K562 (cell line): ENCODE measurements at regions not wholly inside any gene's neighbourhood (a gene's known extent, or its start where the extent isn't known, plus 50 kb on each side); places are given as distances from the start of the nearest gene placed in this dataset.

Source experiments
- ATAC-seq: fragments of 200-7000 bp; cut with Tn5 transposase; 3 replicates; pipeline ENCODE4 v1.9.1; 2020; ENCODE audit warnings: moderate library complexity
- BruUV-seq: library from RNA; stranded (reverse); fragments of 400-500 nt; replicated peaks from 2 replicates; lab custom pipeline; 2021; lab: Mats Ljungman, UMichigan
- CTCF ChIA-PET: fragments of 300-600 bp; formaldehyde crosslinking; extraction: SDS; loops from one replicate; lab custom pipeline; 2021; ENCODE audit warnings: low intra/inter-chr PET ratio; lab: Yijun Ruan, JAX
- POLR2A ChIA-PET: fragments of 300-600, 350-650 bp; sonication (Branson Sonifier 250); formaldehyde crosslinking; extraction: SDS; loops from one replicate; lab custom pipeline; 2021; ENCODE audit warnings: antibody characterized with exemption, inconsistent platforms; lab: Yijun Ruan, JAX
- DNase-seq, 4 experiments: peaks; one replicate each; pipeline versions ENCODE4 v3.0.0 to v3.0.0-alpha.2; 2011 to 2018; ENCODE audit warnings: low spot score in 3 of 4, mixed read lengths in 3 of 4; ENCODE audit errors: extremely low read depth in 1 of 4
- FAIRE-seq: peaks from 2 replicates; lab custom pipeline; 2011; peaks lifted over from hg19 to GRCh38; lab: Jason Lieb, UNC
- H2AFZ ChIP-seq: 2 replicates; pipeline ENCODE4 v1.6.0; 2011; ENCODE audit warnings: low read depth, low read length, control low read depth, inconsistent platforms
- H3K27ac ChIP-seq: fragments of 200-600 bp; 3 replicates; pipeline ENCODE4 v1.8.0; 2011; ENCODE audit warnings: low read depth, mild to moderate bottlenecking, control low read depth, inconsistent platforms, low read length, moderate library complexity, mixed read lengths; ENCODE audit errors: extremely low read depth
- H3K27me3 ChIP-seq, 2 experiments: fragments of 300-600 bp in 1 of 2; 2 replicates in 1 of 2; 3 replicates in 1 of 2; pipeline versions ENCODE4 v1.6.0 to v1.8.0; 2011; ENCODE audit warnings: inconsistent platforms in 2 of 2, low read length in 2 of 2, mild to moderate bottlenecking in 1 of 2, mixed read lengths in 1 of 2, moderate library complexity in 1 of 2; ENCODE audit not compliant: control insufficient read depth in 2 of 2, insufficient read depth in 2 of 2
- H3K36me3 ChIP-seq: fragments of 300-600 bp; 3 replicates; pipeline ENCODE4 v1.8.0; 2011; ENCODE audit warnings: mild to moderate bottlenecking, low read length, inconsistent platforms; ENCODE audit not compliant: control insufficient read depth, insufficient read depth
- H3K4me1 ChIP-seq, 2 experiments: fragments of 200-600 bp in 1 of 2; replicated peaks in 1 of 2; 2 replicates in 1 of 2; 3 replicates in 1 of 2; pipeline versions ENCODE4 v1.5.1 to v1.8.0; 2011; ENCODE audit warnings: inconsistent platforms in 2 of 2, low read length in 2 of 2, mild to moderate bottlenecking in 1 of 2, mixed read lengths in 1 of 2, moderate library complexity in 1 of 2; ENCODE audit not compliant: control insufficient read depth in 2 of 2, insufficient read depth in 2 of 2
- H3K4me2 ChIP-seq: 2 replicates; pipeline ENCODE4 v1.6.1; 2011; ENCODE audit warnings: low read length, control low read depth, inconsistent platforms, mixed read lengths; ENCODE audit not compliant: insufficient read depth
- H3K4me3 ChIP-seq: fragments of 200-600 bp; sonication (generic), shearing (Covaris generic); 2 replicates; pipeline ENCODE4 v1.5.1; 2016; ENCODE audit warnings: control low read depth, inconsistent platforms
- H3K79me2 ChIP-seq: fragments of 200-600 bp; 3 replicates; pipeline ENCODE4 v1.8.0; 2011; ENCODE audit warnings: low read length, inconsistent platforms; ENCODE audit not compliant: control insufficient read depth, insufficient read depth
- H3K9ac ChIP-seq, 2 experiments: 2 replicates each; pipeline versions ENCODE4 v1.6.0 to v1.6.1; 2011; ENCODE audit warnings: low read depth in 2 of 2, low read length in 2 of 2, control low read depth in 1 of 2, inconsistent platforms in 1 of 2, mild to moderate bottlenecking in 1 of 2, mixed read lengths in 1 of 2; ENCODE audit not compliant: insufficient read depth in 1 of 2
- H3K9me1 ChIP-seq: one replicate; pipeline ENCODE4 v1.6.0; 2011; ENCODE audit warnings: inconsistent platforms, mild to moderate bottlenecking, low read length, moderate library complexity; ENCODE audit not compliant: control insufficient read depth, insufficient read depth
- H3K9me3 ChIP-seq: replicated peaks from 2 replicates; pipeline ENCODE4 v1.5.1; 2011; ENCODE audit warnings: low read depth, low read length, inconsistent platforms; ENCODE audit not compliant: control insufficient read depth, insufficient read depth
- H4K20me1 ChIP-seq: replicated peaks from 2 replicates; pipeline ENCODE4 v1.6.1; 2011; ENCODE audit warnings: low read length, inconsistent platforms, mixed read lengths; ENCODE audit not compliant: control insufficient read depth, insufficient read depth
- E2F4 ChIP-seq: sonication (generic); formaldehyde crosslinking; IDR thresholded peaks from 2 replicates; pipeline ENCODE4 v1.8.0; 2022; ENCODE audit warnings: mild to moderate bottlenecking, low read depth, missing genetic modification reagents
- FOSL1 ChIP-seq: fragments of 200-800 bp; sonication (Bioruptor generic); conservative IDR thresholded peaks from 2 replicates; pipeline ENCODE4 v1.6.1; 2016; ENCODE audit warnings: missing genetic modification characterization, missing compliant biosample characterization
- FOXK1 ChIP-seq: sonication (generic); formaldehyde crosslinking; IDR thresholded peaks from 2 replicates; pipeline ENCODE4 v1.8.0; 2022; ENCODE audit warnings: missing genetic modification reagents, mild to moderate bottlenecking, borderline replicate concordance
- NUFIP1 ChIP-seq: fragments of 450-650 bp; IDR thresholded peaks from 2 replicates; pipeline ENCODE4 v1.6.1; 2018; ENCODE audit not compliant: partially characterized antibody
- RBM39 ChIP-seq: fragments of 200-400 bp; formaldehyde crosslinking; optimal IDR thresholded peaks from 2 replicates; pipeline ENCODE3; 2018; ENCODE audit warnings: low read depth, low read length
- SNIP1 ChIP-seq: fragments of 450-650 bp; IDR thresholded peaks from 2 replicates; pipeline ENCODE4 v1.7.1; 2017; ENCODE audit warnings: low read depth, mild to moderate bottlenecking
- SRSF3 ChIP-seq: fragments of 200-400 bp; formaldehyde crosslinking; IDR thresholded peaks from 2 replicates; pipeline ENCODE4 v1.6.1; 2016; ENCODE audit warnings: mild to moderate bottlenecking, low read length, moderate library complexity; ENCODE audit not compliant: insufficient read depth
- TAL1 ChIP-seq: fragments of 450-650 bp; IDR thresholded peaks from 2 replicates; pipeline ENCODE4 v1.6.1; 2016; ENCODE audit warnings: mild to moderate bottlenecking
- TCF15 ChIP-seq: fragments of 250-450 bp; sonication (Bioruptor Pico); IDR thresholded peaks from 2 replicates; pipeline ENCODE4 v1.8.0; 2022; ENCODE audit warnings: moderate library complexity, mild to moderate bottlenecking, inconsistent platforms
- THAP7 ChIP-seq: fragments of 250-450 bp; sonication (Bioruptor Pico); IDR thresholded peaks from 2 replicates; pipeline ENCODE4 v1.5.0; 2021
- TOE1 ChIP-seq, 2 experiments: fragments of 450-650 bp in 1 of 2; sonication (generic) in 1 of 2; formaldehyde crosslinking in 1 of 2; IDR thresholded peaks; 2 replicates each; pipeline versions ENCODE4 v1.7.1 to v1.8.0; 2016 to 2022; ENCODE audit warnings: borderline replicate concordance in 2 of 2, mild to moderate bottlenecking in 2 of 2, antibody characterized with exemption in 1 of 2, inconsistent platforms in 1 of 2, low read depth in 1 of 2, missing genetic modification reagents in 1 of 2, moderate library complexity in 1 of 2
- ZBTB2 ChIP-seq: fragments of 450-650 bp; IDR thresholded peaks from 2 replicates; pipeline ENCODE4 v1.6.1; 2016; ENCODE audit warnings: antibody characterized with exemption
- ZNF232 ChIP-seq: sonication (generic); formaldehyde crosslinking; IDR thresholded peaks from 2 replicates; pipeline ENCODE4 v1.8.0; 2022; ENCODE audit warnings: mild to moderate bottlenecking, missing genetic modification reagents
- WGBS: fragments of 100-300 bp; shearing (Covaris generic); methylation state at CpG from one replicate; pipeline ENCODE4 v1.1.6; 2016; ENCODE audit warnings: low coverage, mixed read lengths; ENCODE audit not compliant: insufficient coverage; ENCODE audit errors: missing lambda C conversion rate; 5-methylcytosine and 5-hydroxymethylcytosine counted together
- in situ Hi-C: fragments of 300-500 bp; cut with MboI; formaldehyde crosslinking; loops from 4 replicates; pipeline ENCODE4 v1.15.0; 2018; ENCODE audit warnings: inconsistent platforms, mixed read lengths
- intact Hi-C: fragments of 100-400 bp; cut with micrococcal nuclease; formaldehyde crosslinking; loops from 2 replicates; pipeline ENCODE4 v1.14.2; 2022

DNA sequence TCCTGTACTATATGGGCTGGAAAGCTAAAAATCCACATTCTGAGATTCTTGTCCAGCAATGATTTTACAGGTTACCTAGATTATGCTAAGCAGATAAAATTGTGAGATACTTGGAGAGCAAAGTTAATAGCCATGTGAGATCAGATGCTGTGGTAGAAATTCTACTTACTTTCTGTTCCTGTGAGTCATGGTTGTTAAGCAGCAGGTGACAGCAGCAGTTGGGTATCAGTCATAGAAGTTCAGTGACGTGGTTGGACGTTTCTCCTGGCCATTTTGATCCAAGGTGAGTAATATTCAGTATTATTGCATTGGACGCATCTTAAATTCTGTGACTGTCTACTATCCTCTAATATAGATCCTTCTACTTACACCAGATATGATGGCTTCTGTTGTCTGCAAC is 524.5 kb downstream of the TMEM38B start:
- H3K4me1 ChIP-seq = no peaks in the 10 kb centered on the region
- FAIRE-seq = no peak
- H3K9me1 ChIP-seq = no peaks in the 10 kb centered on the region
- H3K36me3 ChIP-seq = no peaks in the 10 kb centered on the region
- intact Hi-C loops (no loop called here), in situ Hi-C loops (no loop called here)
- no peaks in the 10 kb centered on the region for H3K27me3 ChIP-seq
- WGBS = 2% methylated on average over 3 of the region's 3 CpGs
- no peak overlapping the region for H3K27ac ChIP-seq
- H3K79me2 ChIP-seq = no peaks in the 10 kb centered on the region
- DNase-seq = no peak
- peaks cover 2% of the 10 kb centered on the region; the same call in 1 of the 2 replicates for H3K9me3 ChIP-seq
- ATAC-seq = no peak
- ChIA-PET POLR2A (no interaction called here), CTCF (no interaction called here)
- H3K4me3 ChIP-seq = no peak overlapping the region
- no peak overlapping the region for H3K9ac ChIP-seq
- no peak overlapping the region for H2AFZ ChIP-seq
- H4K20me1 ChIP-seq = no peaks in the 10 kb centered on the region
- TF ChIP-seq ZBTB2 (no peak), ZNF232 (CRISPR knock-in tag) (no peak), RBM39 (no peak), TAL1 (no peak), THAP7 (CRISPR knock-in tag) (no peak), SRSF3 (no peak), FOSL1 (tag) (no peak), TCF15 (no peak), FOXK1 (no peak), SNIP1 (no peak), TOE1 (IDR thresholded peaks at IDR 0.05; ENCODE audit: borderline replicate concordance) (no peak), TOE1 (CRISPR knock-in tag; IDR thresholded peaks at IDR 0.05; ENCODE audit: borderline replicate concordance, low read depth) (no peak), NUFIP1 (no peak), E2F4 (CRISPR knock-in tag) (no peak)
- H3K4me2 ChIP-seq = no peak overlapping the region
- no TSS peak for BruUV-seq
